Stomach (tissue), 8 donors: ENCODE measurements at regions not wholly inside any gene's neighbourhood (a gene's known extent, or its start where the extent isn't known, plus 50 kb on each side); places are given as distances from the start of the nearest gene placed in this dataset.

Experiments
- DNase-seq, 2 donors: peaks; one replicate each; pipeline versions ENCODE4 v3.0.0 to v3.0.0-alpha.2; 2013 to 2019
- H3K27ac ChIP-seq, 5 donors: fragments of 200-600 bp in 4 of 5; sonication (generic) in 4 of 5; one replicate each; pipeline ENCODE4 v1.5.1; 2013 to 2019; ENCODE audit warnings: mild to moderate bottlenecking in 1 of 5, moderate library complexity in 1 of 5
- H3K27me3 ChIP-seq, 3 donors: fragments of 200-600 bp; sonication (generic); one replicate each; pipeline ENCODE4 v1.5.1; 2017 to 2019; ENCODE audit warnings: mixed run types in 1 of 3
- H3K36me3 ChIP-seq, 4 donors: fragments of 200-600 bp; sonication (generic); 1 replicate in 3 of 4; 2 replicates in 1 of 4; pipeline ENCODE4 v1.5.1; 2016 to 2019
- H3K4me1 ChIP-seq, 4 donors: fragments of 200-600 bp; sonication (generic); one replicate each; pipeline ENCODE4 v1.5.1; 2016 to 2019
- H3K4me3 ChIP-seq, 4 donors: fragments of 200-600 bp; sonication (generic) in 3 of 4; one replicate each; pipeline ENCODE4 v1.5.1; 2016 to 2019; ENCODE audit warnings: mild to moderate bottlenecking in 1 of 4
- H3K9me3 ChIP-seq, 4 donors: fragments of 200-600 bp; sonication (generic); one replicate each; pipeline ENCODE4 v1.5.1; 2016 to 2019
- CTCF ChIP-seq, 7 experiments: fragments of 450-650 bp in 4 of 7; fragments of 200-600 bp in 3 of 7; sonication (generic) in 3 of 7; IDR thresholded peaks; one replicate each; pipeline ENCODE4 v1.5.1; 2016 to 2019; ENCODE audit warnings: antibody characterized with exemption in 7 of 7, control low read depth in 2 of 7, mild to moderate bottlenecking in 1 of 7
- EP300 ChIP-seq: sonication (generic); formaldehyde crosslinking; IDR thresholded peaks from one replicate; pipeline ENCODE4 v1.6.1; 2017; ENCODE audit warnings: antibody characterized with exemption
- POLR2A ChIP-seq, 4 donors: fragments of 450-650 bp; IDR thresholded peaks; one replicate each; pipeline ENCODE4 v1.6.1; 2016; ENCODE audit warnings: antibody characterized with exemption in 4 of 4, control low read depth in 2 of 4, mild to moderate bottlenecking in 1 of 4, moderate library complexity in 1 of 4
- POLR2AphosphoS5 ChIP-seq, 3 donors: sonication (generic); formaldehyde crosslinking; IDR thresholded peaks; one replicate each; pipeline ENCODE4 v1.6.1; 2016; ENCODE audit warnings: antibody characterized with exemption in 3 of 3
- WGBS, 5 donors: extraction: QIAGEN DNeasy Blood & Tissue Kit in 3 of 5; methylation state at CpG; one replicate each; pipeline versions ENCODE4 v1.1.5 to v1.1.7; 2013 to 2018; 5-methylcytosine and 5-hydroxymethylcytosine counted together
- intact Hi-C: fragments of 100-400 bp; cut with DNase I; formaldehyde crosslinking; loops from one replicate; pipeline ENCODE4 v1.15.1; 2023; ENCODE audit warnings: low total_unique reads
- donor health status: healthy with polysubstance abuse.
- donor health status: Bipolar disorder and iron deficiency.
- donor health status: healthy.

GRCh38 chr14:87156878-87157277 lies 836.1 kb downstream of the GALC start:
- intact Hi-C loops, result no loop called here
- DNase-seq, result no peak
- Histone ChIP-seq H3K27ac (no peak overlapping the region), H3K4me1 (no peaks in the 10 kb centered on the region), H3K27me3 (no peaks in the 10 kb centered on the region), H3K9me3 (no peaks in the 10 kb centered on the region), H3K36me3 (no peaks in the 10 kb centered on the region), H3K4me3 (no peak overlapping the region)
- TF ChIP-seq EP300 (no peak), POLR2A (IDR thresholded peaks at IDR 0.05) (no peak), POLR2AphosphoS5 (IDR thresholded peaks at IDR 0.05) (no peak), CTCF (IDR thresholded peaks at IDR 0.05) (no peak)

- DNase-seq, result no peak
- TF ChIP-seq EP300 (no peak), CTCF (IDR thresholded peaks at IDR 0.05) (no peak), POLR2A (IDR thresholded peaks at IDR 0.05) (no peak), POLR2AphosphoS5 (IDR thresholded peaks at IDR 0.05) (no peak)
- 48 to 63% (median 53%) methylated on average over 1 of the region's 1 CpG for WGBS, 5 donors
- H3K27ac ChIP-seq, result no peak overlapping the region
- H3K27me3 ChIP-seq, result no peaks in the 10 kb centered on the region
- no peaks in the 10 kb centered on the region for H3K4me1 ChIP-seq
- intact Hi-C loops, result no loop called here
- no peaks in the 10 kb centered on the region for H3K9me3 ChIP-seq
- no peaks in the 10 kb centered on the region for H3K36me3 ChIP-seq
- no peak overlapping the region for H3K4me3 ChIP-seq
Measured at GRCh38 chr14:87155856-87156488, 837.0 kb downstream of the GALC start.

GRCh38 chr14:87153901-87154300 lies 839.1 kb downstream of the GALC start:
- no peak for TF ChIP-seq EP300
- no peak for TF ChIP-seq CTCF (IDR thresholded peaks at IDR 0.05)
- no peak for TF ChIP-seq POLR2AphosphoS5 (IDR thresholded peaks at IDR 0.05)
- TF ChIP-seq POLR2A (IDR thresholded peaks at IDR 0.05), result no peak
- Histone ChIP-seq H3K27ac (no peak overlapping the region), H3K36me3 (no peaks in the 10 kb centered on the region), H3K4me1 (no peaks in the 10 kb centered on the region), H3K9me3 (no peaks in the 10 kb centered on the region), H3K27me3 (no peaks in the 10 kb centered on the region), H3K4me3 (no peak overlapping the region)
- intact Hi-C loops, result no loop called here
- 58 to 79% (median 72%) methylated on average over 4 of the region's 4 CpGs for WGBS, 5 donors
- no peak for DNase-seq

GRCh38 chr14:87153391-87153790 lies 839.6 kb downstream of the GALC start:
- WGBS, 5 donors, result 64 to 74% (median 69%) methylated on average over 2 of the region's 2 CpGs
- intact Hi-C loops, result no loop called here
- no peaks in the 10 kb centered on the region for H3K27me3 ChIP-seq

More at GRCh38 chr14:87153391-87153790, 839.6 kb downstream of the GALC start:
- DNase-seq, result no peak
- Histone ChIP-seq H3K9me3 (no peaks in the 10 kb centered on the region), H3K4me1 (no peaks in the 10 kb centered on the region), H3K36me3 (no peaks in the 10 kb centered on the region), H3K4me3 (no peak overlapping the region), H3K27ac (no peak overlapping the region)
- no peak for TF ChIP-seq CTCF (IDR thresholded peaks at IDR 0.05)
- TF ChIP-seq EP300, result no peak
